NCI-H748 treated with DMSO at 0.1 percent for 48 hours (cell line): ENCODE measurements at regions not wholly inside any gene's neighbourhood (a gene's known extent, or its start where the extent isn't known, plus 50 kb on each side); places are given as distances from the start of the nearest gene placed in this dataset.
"Not testable (repeated sequence)": the region's sequence is repeated elsewhere in the genome, so short reads cannot be mapped to it uniquely, and the experiment has no call there.

Experiments used
- DNase-seq: peaks from one replicate; lab custom pipeline; 2025; lab: John Stamatoyannopoulos, UW

DNA sequence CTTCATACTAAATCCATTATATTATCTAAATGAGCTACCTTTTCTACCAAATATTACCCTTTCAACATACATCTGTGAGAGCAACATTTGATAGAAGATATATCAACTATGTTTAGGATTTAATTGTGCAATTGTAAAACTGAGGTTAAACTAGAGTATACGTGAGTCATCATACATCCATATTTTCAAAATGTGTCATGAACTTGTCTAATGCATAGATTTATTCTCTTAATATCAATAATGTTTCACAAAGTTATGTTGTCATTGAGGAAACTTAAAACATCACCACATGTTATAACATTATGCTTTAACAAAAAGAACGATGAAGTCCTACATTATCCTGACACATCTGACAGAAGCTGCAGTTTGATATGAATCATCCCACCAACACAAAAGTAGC, 645.5 kb upstream of the NOVA1 start:
- DNase-seq = no peak

DNA sequence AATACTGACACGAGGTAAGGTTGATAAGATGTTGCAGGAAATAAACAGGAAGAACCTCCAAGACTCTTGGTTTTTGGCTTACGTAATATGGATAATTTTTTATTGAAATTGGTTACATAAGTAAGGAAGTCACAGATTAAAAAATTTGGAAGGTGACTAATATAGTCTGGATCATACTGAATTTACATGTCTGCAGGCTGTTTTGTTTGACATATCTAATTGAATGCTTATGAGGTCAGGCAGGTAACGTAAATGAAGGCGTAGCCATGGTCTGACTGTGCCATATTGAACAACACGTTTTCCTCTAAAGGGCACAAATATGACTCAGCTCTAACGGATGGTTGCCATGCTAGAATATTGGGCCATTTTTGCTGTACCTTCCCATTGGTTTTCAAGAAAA, 648.1 kb upstream of the NOVA1 start:
- no peak for DNase-seq

DNA sequence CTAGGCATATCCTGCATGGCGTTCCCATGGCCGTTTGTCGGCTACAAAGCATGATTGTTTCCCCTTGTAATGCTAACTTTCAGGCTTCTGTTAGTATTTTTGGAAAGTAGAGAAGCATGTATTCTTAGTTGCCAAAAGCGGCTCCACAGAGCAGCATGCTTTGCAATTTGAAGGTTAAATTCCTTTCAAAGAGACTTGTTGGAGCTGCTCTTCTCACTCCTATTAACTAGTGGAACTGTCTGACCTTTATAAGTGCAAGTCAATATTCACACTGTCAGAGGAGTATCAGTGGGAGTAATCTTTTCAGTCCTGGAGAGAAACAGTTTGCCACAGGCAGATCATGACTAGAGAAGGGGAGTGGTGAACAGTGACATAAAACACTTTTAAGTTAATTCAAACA, 656.1 kb upstream of the NOVA1 start:
- DNase-seq = no peak

DNA sequence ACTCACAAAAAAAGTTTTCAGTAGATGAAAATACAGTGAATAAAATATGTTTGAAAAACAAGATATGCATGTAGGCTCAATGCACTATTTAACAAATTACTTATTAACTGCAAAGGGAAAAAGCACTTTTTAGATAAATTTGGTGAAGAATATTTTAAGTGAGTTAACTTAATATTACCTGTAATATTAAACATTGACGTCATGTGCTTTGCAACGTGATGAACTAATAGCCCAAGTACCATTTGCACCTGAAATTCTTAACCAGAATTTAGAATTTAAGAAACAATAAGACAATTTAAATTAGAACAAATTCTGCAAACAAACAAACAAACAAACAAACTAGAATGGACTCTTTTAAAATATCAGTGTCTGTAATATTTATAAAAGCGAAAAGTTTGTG, 659.0 kb upstream of the NOVA1 start:
- no peak for DNase-seq

DNA sequence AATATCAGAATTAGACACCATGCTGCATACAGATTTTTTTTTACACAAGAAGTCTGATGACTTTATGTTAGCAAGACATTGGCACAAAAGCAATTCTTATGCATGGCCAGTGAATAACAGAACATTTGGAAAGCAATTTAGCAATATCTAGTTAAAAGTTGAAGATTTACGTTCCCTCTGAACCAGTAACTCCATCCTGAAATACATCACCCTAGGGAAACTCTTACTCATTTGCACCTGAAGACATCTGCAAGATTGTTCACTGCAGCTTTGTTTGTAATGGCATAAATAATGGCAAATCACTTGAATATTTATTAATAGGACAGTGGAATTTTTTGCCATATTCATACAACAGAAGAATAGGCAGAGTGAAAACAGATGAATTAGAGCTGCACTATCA, 670.0 kb upstream of the NOVA1 start:
- no peak for DNase-seq

DNA sequence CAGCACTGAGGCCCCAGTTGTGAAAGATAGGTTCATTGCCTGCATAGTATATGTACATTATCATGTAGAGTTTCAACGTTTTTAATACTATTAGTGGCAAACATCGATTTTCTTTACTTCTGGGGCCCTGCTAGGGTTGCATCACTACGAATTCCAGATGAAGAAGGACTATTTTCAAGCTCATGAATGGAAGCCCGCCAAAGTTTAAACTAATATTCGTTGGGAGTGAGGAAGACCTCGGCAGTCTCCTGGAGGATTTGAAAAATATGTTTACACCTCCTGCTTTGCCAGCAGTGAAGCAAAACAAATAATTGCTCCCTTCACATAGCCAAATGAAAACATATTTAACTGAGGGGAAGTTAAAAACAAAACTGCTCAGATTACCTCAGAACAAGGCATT, 672.9 kb upstream of the NOVA1 start:
- no peak for DNase-seq

DNA sequence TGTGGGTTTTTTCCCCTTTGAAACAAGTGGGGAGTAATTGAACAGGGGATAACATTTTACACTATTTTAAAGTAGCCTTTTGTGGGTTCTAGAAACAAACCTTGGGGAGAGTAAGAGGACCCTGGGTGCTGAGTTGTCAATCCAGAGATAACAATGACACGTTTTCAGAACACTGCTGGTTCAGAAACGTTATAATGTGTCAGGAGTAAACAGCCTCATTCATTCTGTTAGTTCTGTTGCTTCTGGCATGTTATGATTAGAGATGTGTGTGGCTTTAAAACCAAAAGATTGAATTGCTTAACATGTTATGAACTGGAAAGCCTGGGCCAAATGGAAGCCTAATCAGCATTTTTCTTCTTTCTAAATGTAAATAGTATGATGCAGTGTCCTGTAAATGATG, 680.5 kb upstream of the NOVA1 start:
- no peak for DNase-seq

DNA sequence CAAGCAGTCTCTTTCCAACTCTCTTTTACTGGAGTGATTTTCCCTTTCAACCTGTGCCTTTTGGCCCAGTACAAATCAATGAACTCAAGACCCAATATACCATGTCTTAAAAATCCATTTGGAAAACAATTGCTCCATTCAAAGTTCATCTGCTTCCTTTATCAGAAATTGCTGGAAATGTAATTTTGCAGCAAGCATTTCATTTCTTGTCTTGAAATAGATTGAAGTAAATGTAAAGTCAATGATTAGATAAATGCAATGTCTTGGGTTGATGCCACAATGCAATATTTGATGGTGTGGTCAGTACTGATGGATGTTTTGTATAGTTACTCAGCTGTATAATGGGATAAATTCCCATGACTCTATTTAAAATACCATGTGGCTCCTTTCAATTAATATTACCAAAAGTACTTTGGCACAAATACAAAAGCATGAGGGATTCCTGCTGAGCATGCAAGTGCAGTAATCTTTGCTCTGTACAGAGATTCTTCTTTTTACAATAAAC, 707.7 kb upstream of the NOVA1 start:
- DNase-seq = no peak

DNA sequence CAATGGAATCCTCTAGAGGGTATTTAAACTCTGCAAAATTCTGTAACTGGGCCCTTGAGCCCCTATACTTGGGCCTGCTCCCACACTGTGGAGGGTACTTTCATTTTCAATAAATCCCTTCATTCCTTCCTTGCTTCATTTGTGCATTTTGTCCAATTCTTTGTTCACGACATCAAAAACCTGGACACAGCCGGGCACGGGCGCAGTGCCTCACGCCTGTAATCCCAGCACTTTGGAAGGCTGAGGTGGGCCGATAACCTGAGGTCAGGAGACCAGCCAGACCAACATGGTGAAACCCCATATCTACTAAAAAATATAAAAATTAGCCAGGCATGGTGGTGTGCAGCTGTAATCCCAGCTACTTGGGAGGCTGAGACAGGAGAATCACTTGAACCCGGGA, 714.9 kb upstream of the NOVA1 start:
- not testable (repeated sequence) for DNase-seq

DNA sequence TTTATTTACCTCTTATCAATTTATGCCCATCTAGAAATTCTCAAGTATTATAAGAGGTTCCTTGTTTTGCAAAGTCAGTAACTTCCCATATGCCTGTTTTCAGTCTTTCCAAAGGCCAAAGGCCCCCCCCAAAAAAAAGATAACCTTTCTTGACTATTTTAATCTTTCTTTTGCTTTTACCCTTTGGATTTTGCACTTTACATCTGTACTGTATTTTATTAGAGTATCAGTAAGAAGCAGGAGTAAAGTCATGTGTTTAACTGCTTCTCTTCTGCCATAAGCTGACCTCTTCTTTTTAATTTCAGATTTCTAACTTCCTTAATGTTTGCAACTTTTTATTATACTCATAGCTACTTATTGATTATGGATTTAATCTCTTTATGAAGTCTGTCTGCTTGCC, 716.4 kb upstream of the NOVA1 start:
- DNase-seq = no peak

DNA sequence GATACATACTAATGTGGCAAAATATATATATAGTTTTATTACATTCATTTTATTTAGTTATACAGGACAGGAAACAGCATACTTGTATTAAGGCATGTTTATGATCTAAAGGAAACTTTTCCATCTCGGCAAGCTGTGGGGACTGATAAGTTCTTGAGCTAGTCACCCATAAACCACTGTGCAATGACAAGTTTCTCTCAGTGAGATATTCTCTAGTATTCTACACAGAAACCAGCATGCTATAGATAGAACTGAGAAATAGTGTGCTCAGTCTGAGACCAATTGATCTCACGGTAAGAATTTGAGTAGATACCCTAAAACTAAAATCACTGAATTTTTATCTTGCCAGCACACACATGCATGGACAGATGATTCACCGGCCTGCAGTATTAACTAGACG, 717.6 kb upstream of the NOVA1 start:
- no peak for DNase-seq

DNA sequence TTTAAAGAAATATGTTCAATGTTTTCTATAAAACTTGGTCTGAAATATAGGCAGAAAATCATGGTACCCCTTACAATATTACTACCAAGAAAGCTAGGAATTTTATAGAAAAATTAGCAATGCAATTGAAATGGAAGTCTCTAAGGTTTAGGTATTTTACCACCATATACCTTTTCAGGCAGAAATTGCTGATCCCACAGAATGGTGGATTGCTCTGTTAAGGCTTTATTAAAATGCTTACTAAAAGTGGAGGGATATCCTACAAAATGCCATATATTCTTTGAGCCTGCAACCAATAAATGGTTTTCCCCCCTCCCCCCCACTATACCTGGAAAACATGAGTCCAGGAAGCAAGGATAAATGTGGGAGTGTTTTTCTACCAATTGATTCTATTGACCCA, 718.1 kb upstream of the NOVA1 start:
- DNase-seq = no peak

DNA sequence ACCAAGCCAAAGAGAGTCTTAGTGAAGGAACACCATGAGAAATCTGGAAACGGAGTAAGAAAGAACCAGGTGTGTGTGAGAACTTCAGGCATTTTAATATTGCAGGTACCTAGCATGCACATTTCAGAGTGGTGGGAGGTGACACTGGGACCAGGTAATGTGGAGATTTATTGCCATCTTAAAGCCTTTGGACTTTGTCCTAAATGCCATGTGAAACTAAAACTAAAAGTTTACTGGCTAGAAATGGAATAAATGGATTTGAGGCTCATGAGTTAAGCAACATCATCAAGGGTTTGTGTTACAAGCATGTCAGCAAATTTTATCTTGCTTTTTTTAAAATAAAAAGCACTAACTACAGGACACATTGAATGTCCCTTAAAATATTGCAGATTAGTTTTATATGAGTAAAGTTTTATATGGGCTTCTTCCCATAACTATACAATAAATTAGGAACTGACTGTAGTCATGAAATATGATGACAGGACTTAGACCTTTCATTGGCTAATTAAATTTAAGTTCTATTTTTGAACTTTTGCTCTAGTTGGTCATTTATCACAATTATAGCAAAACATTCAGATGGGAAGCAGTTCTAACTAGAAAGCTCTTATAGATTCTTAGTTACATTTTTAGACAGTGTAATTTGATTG, 721.1 kb upstream of the NOVA1 start:
- DNase-seq = no peak

DNA sequence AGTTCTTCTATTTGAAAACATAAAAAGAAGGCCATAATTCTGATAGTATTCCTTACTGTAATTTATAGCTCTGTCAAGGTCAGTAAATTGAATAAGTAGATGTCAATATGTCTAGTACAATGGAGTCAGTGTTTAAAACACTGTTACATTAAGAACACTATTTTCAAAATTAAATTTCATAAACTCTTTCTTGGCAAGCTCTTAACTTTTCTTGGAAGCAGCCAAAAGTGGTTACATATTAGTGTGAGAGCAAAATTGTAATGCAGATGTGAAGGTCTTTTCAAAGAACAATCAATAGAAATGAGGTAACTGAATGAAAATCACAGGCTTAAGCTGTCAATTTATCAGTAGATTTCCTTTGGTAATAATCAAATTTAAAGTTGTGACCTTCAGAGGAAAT, 722.4 kb upstream of the NOVA1 start:
- DNase-seq = no peak

DNA sequence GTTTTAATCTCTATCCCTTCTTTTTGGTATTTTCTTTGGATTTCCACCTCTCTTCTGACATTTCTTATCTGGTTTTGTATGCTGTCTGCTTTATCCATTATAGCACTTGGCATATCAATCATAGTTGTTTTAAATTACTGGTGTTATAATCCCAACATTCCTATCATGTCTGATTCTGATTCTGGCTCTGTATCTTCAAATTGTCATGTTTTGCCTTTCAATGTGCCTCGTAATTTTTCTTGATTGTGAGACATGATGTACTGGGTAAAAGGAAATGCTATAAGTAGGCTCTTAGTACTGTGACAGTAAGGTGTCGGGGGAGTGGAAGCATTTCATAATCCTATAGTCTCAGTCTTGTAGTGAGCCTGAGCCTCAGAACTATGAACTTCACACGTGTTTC, 729.3 kb upstream of the NOVA1 start:
- DNase-seq = no peak

DNA sequence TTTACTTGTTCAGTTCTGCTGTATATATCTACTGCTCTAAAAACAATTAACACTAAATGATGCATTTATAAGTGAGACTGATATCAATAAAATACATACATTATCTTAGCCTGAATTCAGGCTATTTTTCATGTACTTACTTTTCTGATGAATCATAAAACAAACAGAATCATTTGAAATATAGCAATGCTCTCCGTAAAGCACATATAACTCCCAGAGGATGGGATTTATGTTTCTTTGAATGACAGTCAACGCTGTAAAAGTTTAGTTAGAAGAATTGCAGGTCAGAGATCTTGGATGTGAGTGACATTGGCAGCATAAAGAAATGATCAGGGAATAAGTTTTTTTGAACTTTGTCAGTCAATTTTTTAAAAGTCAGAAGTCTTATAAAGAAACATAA, 740.2 kb upstream of the NOVA1 start:
- DNase-seq = no peak

DNA sequence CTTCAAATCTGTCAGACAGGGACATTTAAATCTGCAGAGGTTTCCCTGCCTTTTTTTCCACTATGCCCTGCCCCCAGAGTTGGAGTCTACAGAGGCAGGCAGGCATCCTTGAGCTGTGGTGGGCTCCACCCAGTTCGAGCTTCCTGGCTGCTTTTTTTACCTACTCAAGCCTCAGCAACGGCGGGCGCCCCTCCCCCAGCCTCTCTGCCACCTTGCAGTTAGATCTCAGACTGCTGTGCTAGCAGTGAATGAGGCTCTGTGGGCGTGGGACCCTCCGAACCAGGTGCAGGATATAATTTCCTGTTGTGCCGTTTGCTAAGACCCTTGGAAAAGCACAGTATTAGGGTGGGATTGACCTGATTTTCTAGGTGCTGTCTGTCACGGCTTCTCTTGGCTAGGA, 765.2 kb upstream of the NOVA1 start:
- DNase-seq = not testable (repeated sequence)

DNA sequence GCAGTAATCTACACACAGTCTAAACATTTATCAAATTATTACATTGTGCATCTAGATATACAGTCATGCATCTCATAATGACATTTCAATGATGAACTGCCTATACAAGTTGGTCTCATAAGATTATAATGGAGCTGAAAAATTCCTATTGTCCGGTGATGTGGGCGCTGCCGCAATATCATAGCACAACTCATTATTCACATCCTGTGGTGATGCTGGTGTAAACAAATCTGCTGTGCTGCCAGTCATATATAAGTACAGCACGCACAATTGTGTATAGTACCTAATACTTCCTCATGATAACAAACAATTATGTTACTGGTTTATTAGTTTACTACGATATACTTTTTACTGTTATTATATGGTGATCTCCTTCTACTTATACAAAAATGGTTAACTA, 768.8 kb upstream of the NOVA1 start:
- DNase-seq = no peak

DNA sequence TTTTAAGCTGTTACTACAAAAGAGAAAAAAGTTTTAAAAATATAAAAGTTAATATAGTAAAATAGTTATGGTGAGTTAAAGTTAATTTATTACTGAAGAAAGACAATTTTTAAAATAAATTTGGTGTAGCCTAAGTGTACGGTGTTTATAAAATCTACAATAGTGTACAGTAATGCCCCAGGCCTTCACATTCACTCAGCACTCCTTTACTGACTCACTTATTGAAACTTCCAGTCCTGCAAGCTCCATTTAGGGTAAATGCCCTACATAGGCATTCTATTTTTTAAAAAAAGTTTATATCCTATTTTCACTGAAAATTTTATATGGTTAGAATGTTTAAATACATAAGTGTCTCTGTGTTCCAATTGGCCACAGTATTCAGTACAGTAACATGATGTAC, 769.5 kb upstream of the NOVA1 start:
- no peak for DNase-seq

DNA sequence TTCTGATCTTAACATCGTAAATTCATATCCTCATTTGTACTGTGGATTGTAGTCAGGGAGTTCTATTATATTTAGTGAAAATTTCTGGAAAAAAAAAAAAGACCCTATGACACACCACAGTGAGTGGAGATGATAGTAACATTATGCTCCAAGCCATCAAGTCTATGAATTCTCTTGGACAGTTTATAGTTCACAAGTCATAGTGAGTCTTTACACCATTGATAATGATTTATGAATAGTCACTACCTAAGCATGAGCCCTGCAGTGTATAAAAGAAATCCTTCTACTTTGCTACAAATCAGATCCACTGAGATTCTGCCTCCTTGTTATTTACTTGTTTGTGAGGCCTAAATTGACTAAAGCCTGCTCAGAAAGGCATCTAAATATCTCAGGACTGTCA, 772.2 kb upstream of the NOVA1 start:
- DNase-seq = no peak

DNA sequence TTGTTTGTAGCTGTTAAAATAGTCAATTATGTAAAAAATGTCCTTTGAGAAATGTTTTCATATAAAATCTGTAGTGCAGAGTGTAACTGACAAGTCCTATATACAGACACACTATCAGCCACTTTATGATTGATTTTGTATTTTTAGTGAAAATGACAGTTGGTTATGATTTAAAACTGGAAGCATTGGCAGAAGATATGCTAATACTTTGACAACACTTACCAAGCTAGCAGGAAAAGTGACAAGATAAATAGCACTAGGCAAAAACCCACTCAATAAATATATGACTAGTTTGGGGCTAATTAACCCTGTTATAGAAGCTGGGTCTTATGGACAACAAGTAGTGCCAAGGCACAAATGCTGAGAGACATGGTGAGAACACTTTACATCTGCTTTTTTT, 772.9 kb upstream of the NOVA1 start:
- DNase-seq = no peak

DNA sequence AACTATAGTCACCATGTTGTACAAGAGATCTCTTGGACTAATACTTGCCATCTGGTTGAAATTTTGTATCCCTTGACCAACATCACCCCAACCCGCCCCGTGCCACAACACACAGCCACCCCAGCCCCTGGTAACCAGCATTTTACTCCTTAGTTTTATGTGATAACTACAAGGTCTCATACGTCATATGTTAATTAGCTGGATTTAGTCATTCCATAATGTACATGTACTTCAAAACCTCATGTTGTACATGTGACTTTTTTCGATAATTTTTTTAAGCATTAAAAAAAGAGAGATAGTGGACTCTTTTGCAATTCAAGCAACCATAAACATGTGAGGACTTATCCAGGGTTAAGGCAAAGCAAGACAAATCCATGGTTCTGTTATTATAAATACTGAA, 773.4 kb upstream of the NOVA1 start:
- no peak for DNase-seq

DNA sequence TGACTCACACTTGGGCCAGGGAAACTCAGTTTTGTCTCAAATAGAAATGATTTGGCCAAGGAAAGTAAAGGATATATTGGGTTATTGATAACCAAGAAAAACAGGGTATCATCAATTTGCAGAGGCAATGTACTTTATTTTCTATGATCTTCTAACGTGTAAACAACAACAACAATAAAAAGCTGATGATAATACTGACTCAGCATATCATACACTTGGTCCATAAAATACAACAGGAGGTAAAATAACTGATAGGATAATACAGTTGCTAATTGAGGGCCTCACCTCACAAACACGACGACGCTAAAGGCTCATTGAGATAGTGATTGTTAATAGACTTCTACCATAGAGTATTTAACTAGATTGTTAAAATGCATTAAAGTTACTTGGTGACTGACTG, 774.0 kb upstream of the NOVA1 start:
- DNase-seq = no peak

DNA sequence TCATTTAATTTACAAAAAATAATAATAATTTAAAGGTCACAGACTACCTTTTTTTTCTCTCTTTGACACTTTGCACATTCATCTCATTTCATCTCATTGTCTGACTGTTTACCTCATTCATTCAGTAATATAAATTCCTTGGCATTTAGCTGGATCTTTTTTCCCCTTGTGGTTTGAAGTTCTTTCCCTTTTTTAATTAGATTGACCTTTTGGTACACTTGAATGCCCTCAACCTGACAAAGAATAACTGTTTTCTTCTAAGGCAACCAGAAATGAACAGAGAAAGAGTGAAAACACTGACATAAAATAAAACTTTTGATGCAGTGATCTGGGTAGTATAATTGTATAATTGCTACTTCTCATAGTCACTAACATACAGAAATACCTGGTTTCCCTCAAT, 774.9 kb upstream of the NOVA1 start:
- no peak for DNase-seq

DNA sequence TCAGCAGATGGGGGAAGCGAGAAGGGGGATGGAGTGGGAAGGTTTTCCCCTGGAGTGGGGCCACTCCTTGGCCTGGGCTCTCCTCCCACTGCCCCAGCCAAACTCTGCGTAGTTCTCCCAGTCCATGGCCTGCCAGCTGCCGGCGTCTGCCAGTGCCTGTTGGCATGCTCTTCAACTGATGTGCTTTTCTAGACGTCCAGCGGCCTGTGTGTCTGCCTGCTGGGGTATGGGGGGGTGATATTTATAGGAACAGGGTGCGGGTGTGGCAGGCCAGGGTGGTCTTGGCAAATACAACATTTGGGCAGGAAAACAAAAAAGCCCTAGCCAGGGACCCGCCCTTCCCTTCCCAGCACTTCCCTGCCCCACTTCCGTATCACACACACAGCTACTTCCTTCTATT, 786.3 kb upstream of the NOVA1 start:
- DNase-seq = no peak
